ENCODE measurements at regions not wholly inside any gene's neighbourhood (a gene's known extent, or its start where the extent isn't known, plus 50 kb on each side); places are given as distances from the start of the nearest gene placed in this dataset.
"Not testable (repeated sequence)": the region's sequence is repeated elsewhere in the genome, so short reads cannot be mapped to it uniquely, and the experiment has no call there.

- H3K4me1 ChIP-seq (ENCODE audit: insufficient read depth) = no peaks in the 10 kb centered on the region
- H3K9me3 ChIP-seq (ENCODE audit: low read depth) = no peaks in the 10 kb centered on the region
- DNase-seq (ENCODE audit: low spot score) = no peak
- H3K9me2 ChIP-seq (replicated peaks; ENCODE audit: insufficient read depth) = no peaks in the 10 kb centered on the region
- no peak overlapping the region for H3K4me3 ChIP-seq
- no peaks in the 10 kb centered on the region for H3K27me3 ChIP-seq
- WGBS (ENCODE audit: low lambda C conversion rate, missing lambda C conversion rate) = 94% methylated on average over 1 of the region's 1 CpG
- no peaks in the 10 kb centered on the region for H4K20me1 ChIP-seq (ENCODE audit: insufficient read depth, poor library complexity, severe bottlenecking)
- no peak overlapping the region for H2AFZ ChIP-seq
- no peaks in the 10 kb centered on the region for H3K36me3 ChIP-seq (replicated peaks; ENCODE audit: insufficient read depth, low read depth)
- H3K27ac ChIP-seq = no peak overlapping the region
- no peak for TF ChIP-seq EZH2phosphoT487 (IDR thresholded peaks at IDR 0.05; ENCODE audit: low read depth, severe bottlenecking, unreplicated experiment)
- no peak for TF ChIP-seq EZH2 (IDR thresholded peaks at IDR 0.05; ENCODE audit: borderline replicate concordance)
- no peak for TF ChIP-seq CTCF (IDR thresholded peaks at IDR 0.05; ENCODE audit: poor library complexity)
- no peak overlapping the region for H3K4me2 ChIP-seq
- H3K79me2 ChIP-seq = no peaks in the 10 kb centered on the region
Measured at GRCh38 chr6:66995669-66996068, 1288.6 kb upstream of the EYS start.

- H3K27ac ChIP-seq; H3K4me3 ChIP-seq; DNase-seq (ENCODE audit: low spot score); H3K79me2 ChIP-seq; H3K4me1 ChIP-seq (ENCODE audit: insufficient read depth); H4K20me1 ChIP-seq (ENCODE audit: insufficient read depth, poor library complexity, severe bottlenecking); H3K9me3 ChIP-seq (ENCODE audit: low read depth); H3K36me3 ChIP-seq (replicated peaks; ENCODE audit: insufficient read depth, low read depth); H3K4me2 ChIP-seq; H2AFZ ChIP-seq; H3K27me3 ChIP-seq; H3K9me2 ChIP-seq (replicated peaks; ENCODE audit: insufficient read depth): not testable (repeated sequence)
- WGBS (ENCODE audit: low lambda C conversion rate, missing lambda C conversion rate) = 85% methylated on average over 10 of the region's 10 CpGs
Measured at GRCh38 chr6:66993708-66994107, 1286.7 kb upstream of the EYS start.

GRCh38 chr6:66993272-66993671, 1286.2 kb upstream of the EYS start:
- no peak overlapping the region for H2AFZ ChIP-seq
- TF ChIP-seq EZH2 (IDR thresholded peaks at IDR 0.05; ENCODE audit: borderline replicate concordance) (no peak), EZH2phosphoT487 (IDR thresholded peaks at IDR 0.05; ENCODE audit: low read depth, severe bottlenecking, unreplicated experiment) (no peak), CTCF (IDR thresholded peaks at IDR 0.05; ENCODE audit: poor library complexity) (no peak)
- no peaks in the 10 kb centered on the region for H3K79me2 ChIP-seq
- no peak overlapping the region for H3K4me3 ChIP-seq
- DNase-seq (ENCODE audit: low spot score) = no peak
- no peaks in the 10 kb centered on the region for H3K36me3 ChIP-seq (replicated peaks; ENCODE audit: insufficient read depth, low read depth)
- H3K9me3 ChIP-seq (ENCODE audit: low read depth) = peaks cover 3% of the 10 kb centered on the region
- H3K27me3 ChIP-seq = no peaks in the 10 kb centered on the region
- H3K4me1 ChIP-seq (ENCODE audit: insufficient read depth) = no peaks in the 10 kb centered on the region
- no peak overlapping the region for H3K4me2 ChIP-seq
- H3K9me2 ChIP-seq (replicated peaks; ENCODE audit: insufficient read depth) = no peaks in the 10 kb centered on the region
- 98% methylated on average over 3 of the region's 3 CpGs for WGBS (ENCODE audit: low lambda C conversion rate, missing lambda C conversion rate)
- H3K27ac ChIP-seq = no peak overlapping the region
- no peaks in the 10 kb centered on the region for H4K20me1 ChIP-seq (ENCODE audit: insufficient read depth, poor library complexity, severe bottlenecking)

DNA sequence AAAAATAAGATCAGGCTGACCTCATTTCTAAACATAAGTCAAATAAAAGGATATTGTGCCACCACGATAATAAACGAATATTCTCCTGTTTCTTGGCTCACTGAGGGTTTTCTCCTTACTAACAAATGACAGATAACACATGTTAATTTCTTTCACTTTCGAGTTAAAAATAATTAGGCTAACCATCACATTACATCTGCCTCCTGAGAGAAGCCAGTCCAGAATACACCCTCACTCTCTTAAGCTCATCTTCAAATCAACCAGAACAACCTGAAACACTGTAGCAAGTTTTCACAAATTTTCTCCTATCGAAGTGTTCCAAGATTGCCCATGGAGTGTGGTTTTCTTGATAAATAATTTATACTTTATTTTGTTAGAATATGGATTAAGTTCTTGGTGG, 1285.6 kb upstream of the EYS start:
- Histone ChIP-seq H4K20me1 (ENCODE audit: insufficient read depth, poor library complexity, severe bottlenecking) (no peaks in the 10 kb centered on the region), H3K9me2 (replicated peaks; ENCODE audit: insufficient read depth) (no peaks in the 10 kb centered on the region), H3K36me3 (replicated peaks; ENCODE audit: insufficient read depth, low read depth) (no peaks in the 10 kb centered on the region), H3K4me1 (ENCODE audit: insufficient read depth) (no peaks in the 10 kb centered on the region), H3K4me2 (no peak overlapping the region), H3K27me3 (no peaks in the 10 kb centered on the region), H3K79me2 (no peaks in the 10 kb centered on the region), H3K9me3 (ENCODE audit: low read depth) (peaks cover 6% of the 10 kb centered on the region), H3K27ac (no peak overlapping the region), H2AFZ (no peak overlapping the region), H3K4me3 (no peak overlapping the region)
- TF ChIP-seq CTCF (IDR thresholded peaks at IDR 0.05; ENCODE audit: poor library complexity) (no peak), EZH2 (IDR thresholded peaks at IDR 0.05; ENCODE audit: borderline replicate concordance) (no peak), EZH2phosphoT487 (IDR thresholded peaks at IDR 0.05; ENCODE audit: low read depth, severe bottlenecking, unreplicated experiment) (no peak)
- no peak for DNase-seq (ENCODE audit: low spot score)
- WGBS (ENCODE audit: low lambda C conversion rate, missing lambda C conversion rate) = 77% methylated on average over 4 of the region's 4 CpGs

All from hepatocyte (in vitro differentiated cells).